ENCODE measurements at regions not wholly inside any gene's neighbourhood (a gene's known extent, or its start where the extent isn't known, plus 50 kb on each side); places are given as distances from the start of the nearest gene placed in this dataset.

GRCh38 chr9:515665-516064 lies 301.0 kb downstream of the DOCK8 start:
- no peak for DNase-seq

- no peak for DNase-seq
Measured at GRCh38 chr9:517993-518392, 303.3 kb downstream of the DOCK8 start.

- DNase-seq: peak; percentile 32
Measured at GRCh38 chr9:518540-518939, 303.9 kb downstream of the DOCK8 start.

GRCh38 chr9:519579-519978 lies 304.9 kb downstream of the DOCK8 start:
- no peak for DNase-seq

GRCh38 chr9:520302-520701 lies 305.6 kb downstream of the DOCK8 start:
- no peak for DNase-seq

- DNase-seq: no peak
Measured at GRCh38 chr9:522190-522589, 307.5 kb downstream of the DOCK8 start.

- DNase-seq: no peak
Measured at GRCh38 chr9:522658-523057, 308.0 kb downstream of the DOCK8 start.

GRCh38 chr9:523444-523843 lies 308.8 kb downstream of the DOCK8 start:
- DNase-seq: no peak

- no peak for DNase-seq
Measured at GRCh38 chr9:524008-524407, 309.3 kb downstream of the DOCK8 start.

- no peak for DNase-seq
Measured at GRCh38 chr9:526904-527591, 312.4 kb downstream of the DOCK8 start.

- DNase-seq: no peak
Measured at GRCh38 chr9:529731-530130, 311.8 kb upstream of the DMRT1 start.

- peak; percentile 13 for DNase-seq
Measured at GRCh38 chr9:530681-531080, 310.8 kb upstream of the DMRT1 start.

- no peak for DNase-seq
Measured at GRCh38 chr9:532707-533106, 308.8 kb upstream of the DMRT1 start.

GRCh38 chr9:534886-535285 lies 306.6 kb upstream of the DMRT1 start:
- no peak for DNase-seq

- DNase-seq: no peak
Measured at GRCh38 chr9:535356-535755, 306.1 kb upstream of the DMRT1 start.

- DNase-seq: peak; percentile 11
Measured at GRCh38 chr9:536597-537511, 304.6 kb upstream of the DMRT1 start.

- no peak for DNase-seq
Measured at GRCh38 chr9:543478-543877, 298.0 kb upstream of the DMRT1 start.

GRCh38 chr9:545480-545879 lies 296.0 kb upstream of the DMRT1 start:
- DNase-seq: no peak

- no peak for DNase-seq
Measured at GRCh38 chr9:546235-546634, 295.3 kb upstream of the DMRT1 start.

GRCh38 chr9:546797-547223 lies 294.7 kb upstream of the DMRT1 start:
- peak; percentile 20 for DNase-seq

GRCh38 chr9:547314-547713 lies 294.2 kb upstream of the DMRT1 start:
- DNase-seq: no peak

GRCh38 chr9:549455-549997 lies 292.0 kb upstream of the DMRT1 start:
- DNase-seq: no peak

GRCh38 chr9:550333-550732 lies 291.2 kb upstream of the DMRT1 start:
- DNase-seq: no peak
